HEK293 (cell line): ENCODE measurements at regions not wholly inside any gene's neighbourhood (a gene's known extent, or its start where the extent isn't known, plus 50 kb on each side); places are given as distances from the start of the nearest gene placed in this dataset.

Source experiments
- MYNN ChIP-seq: fragments of 450-650 bp; formaldehyde crosslinking; IDR thresholded peaks from 2 replicates; pipeline ENCODE4 v1.5.1; 2016; ENCODE audit warnings: missing biosample characterization, missing genetic modification characterization, borderline replicate concordance
- YY1 ChIP-seq: fragments of 450-650 bp; formaldehyde crosslinking; IDR thresholded peaks from 2 replicates; pipeline ENCODE4 v1.5.1; 2018; ENCODE audit warnings: missing biosample characterization, missing genetic modification characterization
- ZNF132 ChIP-seq: fragments of 450-650 bp; formaldehyde crosslinking; IDR thresholded peaks from 2 replicates; pipeline ENCODE4 v1.5.1; 2017; ENCODE audit warnings: missing biosample characterization, missing genetic modification characterization, borderline replicate concordance
- ZNF274 ChIP-seq, 2 experiments: fragments of 200-500 bp in 1 of 2; fragments of 450-650 bp in 1 of 2; sonication (Bioruptor generic) in 1 of 2; formaldehyde crosslinking in 1 of 2; IDR thresholded peaks; 2 replicates each; pipeline versions ENCODE4 v1.5.1 to v1.6.1; 2014 to 2016; ENCODE audit warnings: borderline replicate concordance in 1 of 2, inconsistent platforms in 1 of 2, low read length in 1 of 2, missing biosample characterization in 1 of 2, missing genetic modification characterization in 1 of 2
- ZSCAN23 ChIP-seq: fragments of 450-650 bp; formaldehyde crosslinking; IDR thresholded peaks from 2 replicates; pipeline ENCODE4 v1.5.1; 2016; ENCODE audit warnings: missing biosample characterization, missing genetic modification characterization
- TF ChIP-seq, protein P1 (sequence below): fragments of 450-650 bp; formaldehyde crosslinking; conservative IDR thresholded peaks from 2 replicates; pipeline ENCODE4 v1.5.1; 2016; ENCODE audit warnings: low read depth, missing biosample characterization, missing genetic modification characterization
- TF ChIP-seq, protein P2 (sequence below): fragments of 450-650 bp; formaldehyde crosslinking; IDR thresholded peaks from 2 replicates; pipeline ENCODE4 v1.5.1; 2016; ENCODE audit warnings: missing biosample characterization, missing genetic modification characterization

DNA sequence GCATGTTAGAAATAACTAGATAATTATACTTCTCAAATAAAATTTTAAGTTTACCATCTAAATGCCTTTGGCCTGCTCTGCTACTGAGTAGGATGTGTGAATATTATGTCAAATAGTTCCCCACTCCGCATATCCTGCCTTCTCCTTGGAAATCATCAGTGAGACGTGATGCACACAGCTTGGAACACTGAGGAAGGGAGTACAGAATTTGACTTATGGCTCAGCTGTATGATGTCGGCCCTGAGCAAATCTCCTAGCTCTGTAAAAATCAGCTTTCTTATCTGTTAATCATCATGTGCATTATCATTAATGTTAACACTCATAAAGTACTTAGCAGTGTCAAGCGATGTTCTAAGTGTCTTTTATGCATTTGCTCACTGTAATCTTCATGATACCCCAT is 241.0 kb upstream of the ANKRD50 start:
- TF ChIP-seq, protein P1, sequence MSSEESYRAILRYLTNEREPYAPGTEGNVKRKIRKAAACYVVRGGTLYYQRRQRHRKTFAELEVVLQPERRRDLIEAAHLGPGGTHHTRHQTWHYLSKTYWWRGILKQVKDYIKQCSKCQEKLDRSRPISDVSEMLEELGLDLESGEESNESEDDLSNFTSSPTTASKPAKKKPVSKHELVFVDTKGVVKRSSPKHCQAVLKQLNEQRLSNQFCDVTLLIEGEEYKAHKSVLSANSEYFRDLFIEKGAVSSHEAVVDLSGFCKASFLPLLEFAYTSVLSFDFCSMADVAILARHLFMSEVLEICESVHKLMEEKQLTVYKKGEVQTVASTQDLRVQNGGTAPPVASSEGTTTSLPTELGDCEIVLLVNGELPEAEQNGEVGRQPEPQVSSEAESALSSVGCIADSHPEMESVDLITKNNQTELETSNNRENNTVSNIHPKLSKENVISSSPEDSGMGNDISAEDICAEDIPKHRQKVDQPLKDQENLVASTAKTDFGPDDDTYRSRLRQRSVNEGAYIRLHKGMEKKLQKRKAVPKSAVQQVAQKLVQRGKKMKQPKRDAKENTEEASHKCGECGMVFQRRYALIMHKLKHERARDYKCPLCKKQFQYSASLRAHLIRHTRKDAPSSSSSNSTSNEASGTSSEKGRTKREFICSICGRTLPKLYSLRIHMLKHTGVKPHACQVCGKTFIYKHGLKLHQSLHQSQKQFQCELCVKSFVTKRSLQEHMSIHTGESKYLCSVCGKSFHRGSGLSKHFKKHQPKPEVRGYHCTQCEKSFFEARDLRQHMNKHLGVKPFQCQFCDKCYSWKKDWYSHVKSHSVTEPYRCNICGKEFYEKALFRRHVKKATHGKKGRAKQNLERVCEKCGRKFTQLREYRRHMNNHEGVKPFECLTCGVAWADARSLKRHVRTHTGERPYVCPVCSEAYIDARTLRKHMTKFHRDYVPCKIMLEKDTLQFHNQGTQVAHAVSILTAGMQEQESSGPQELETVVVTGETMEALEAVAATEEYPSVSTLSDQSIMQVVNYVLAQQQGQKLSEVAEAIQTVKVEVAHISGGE (tag by site-specific recombination): no peak
- TF ChIP-seq ZNF132: no peak
- TF ChIP-seq, protein P2, sequence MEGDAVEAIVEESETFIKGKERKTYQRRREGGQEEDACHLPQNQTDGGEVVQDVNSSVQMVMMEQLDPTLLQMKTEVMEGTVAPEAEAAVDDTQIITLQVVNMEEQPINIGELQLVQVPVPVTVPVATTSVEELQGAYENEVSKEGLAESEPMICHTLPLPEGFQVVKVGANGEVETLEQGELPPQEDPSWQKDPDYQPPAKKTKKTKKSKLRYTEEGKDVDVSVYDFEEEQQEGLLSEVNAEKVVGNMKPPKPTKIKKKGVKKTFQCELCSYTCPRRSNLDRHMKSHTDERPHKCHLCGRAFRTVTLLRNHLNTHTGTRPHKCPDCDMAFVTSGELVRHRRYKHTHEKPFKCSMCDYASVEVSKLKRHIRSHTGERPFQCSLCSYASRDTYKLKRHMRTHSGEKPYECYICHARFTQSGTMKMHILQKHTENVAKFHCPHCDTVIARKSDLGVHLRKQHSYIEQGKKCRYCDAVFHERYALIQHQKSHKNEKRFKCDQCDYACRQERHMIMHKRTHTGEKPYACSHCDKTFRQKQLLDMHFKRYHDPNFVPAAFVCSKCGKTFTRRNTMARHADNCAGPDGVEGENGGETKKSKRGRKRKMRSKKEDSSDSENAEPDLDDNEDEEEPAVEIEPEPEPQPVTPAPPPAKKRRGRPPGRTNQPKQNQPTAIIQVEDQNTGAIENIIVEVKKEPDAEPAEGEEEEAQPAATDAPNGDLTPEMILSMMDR: no peak
- no peak for TF ChIP-seq ZSCAN23 (tag by site-specific recombination)
- no peak for TF ChIP-seq YY1 (tag by site-specific recombination)
- no peak for TF ChIP-seq MYNN (tag by site-specific recombination)
- no peak for TF ChIP-seq ZNF274 (IDR thresholded peaks at IDR 0.05; ENCODE audit: low read length)
- TF ChIP-seq ZNF274 (tag by site-specific recombination; IDR thresholded peaks at IDR 0.05; ENCODE audit: borderline replicate concordance): no peak
